ENCODE measurements at regions not wholly inside any gene's neighbourhood (a gene's known extent, or its start where the extent isn't known, plus 50 kb on each side); places are given as distances from the start of the nearest gene placed in this dataset.

- no peak for FAIRE-seq
- DNase-seq (ENCODE audit: insufficient read length, low spot score), result no peak
- TF ChIP-seq, protein P1, sequence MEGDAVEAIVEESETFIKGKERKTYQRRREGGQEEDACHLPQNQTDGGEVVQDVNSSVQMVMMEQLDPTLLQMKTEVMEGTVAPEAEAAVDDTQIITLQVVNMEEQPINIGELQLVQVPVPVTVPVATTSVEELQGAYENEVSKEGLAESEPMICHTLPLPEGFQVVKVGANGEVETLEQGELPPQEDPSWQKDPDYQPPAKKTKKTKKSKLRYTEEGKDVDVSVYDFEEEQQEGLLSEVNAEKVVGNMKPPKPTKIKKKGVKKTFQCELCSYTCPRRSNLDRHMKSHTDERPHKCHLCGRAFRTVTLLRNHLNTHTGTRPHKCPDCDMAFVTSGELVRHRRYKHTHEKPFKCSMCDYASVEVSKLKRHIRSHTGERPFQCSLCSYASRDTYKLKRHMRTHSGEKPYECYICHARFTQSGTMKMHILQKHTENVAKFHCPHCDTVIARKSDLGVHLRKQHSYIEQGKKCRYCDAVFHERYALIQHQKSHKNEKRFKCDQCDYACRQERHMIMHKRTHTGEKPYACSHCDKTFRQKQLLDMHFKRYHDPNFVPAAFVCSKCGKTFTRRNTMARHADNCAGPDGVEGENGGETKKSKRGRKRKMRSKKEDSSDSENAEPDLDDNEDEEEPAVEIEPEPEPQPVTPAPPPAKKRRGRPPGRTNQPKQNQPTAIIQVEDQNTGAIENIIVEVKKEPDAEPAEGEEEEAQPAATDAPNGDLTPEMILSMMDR (IDR thresholded peaks at IDR 0.05; ENCODE audit: insufficient read depth, missing control alignments), result no peak
These were observed 208.3 kb upstream of the DAB2 start for GRCh38 chr5:39633057-39633456.

DNA sequence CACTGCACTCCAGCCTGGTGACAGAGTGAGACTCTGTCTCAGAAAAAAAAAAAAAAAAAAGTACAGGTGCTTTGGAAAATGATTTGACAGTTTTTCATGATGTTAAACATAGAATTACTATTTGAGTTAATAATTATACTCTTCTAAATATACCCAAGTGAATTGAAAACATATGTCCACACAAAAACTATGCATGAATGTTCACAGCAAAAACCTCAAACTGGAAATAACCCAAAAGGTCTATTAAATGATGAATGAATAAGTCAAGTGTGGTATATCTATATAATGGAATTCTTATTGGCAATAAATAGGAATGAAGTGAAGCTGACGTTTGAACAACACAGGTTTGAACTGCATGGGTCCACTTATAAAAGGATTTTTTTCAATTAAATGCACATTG, 207.2 kb upstream of the DAB2 start:
- FAIRE-seq (no peak), DNase-seq (ENCODE audit: insufficient read length, low spot score) (no peak)
- TF ChIP-seq, protein P1 (IDR thresholded peaks at IDR 0.05; ENCODE audit: insufficient read depth, missing control alignments), result no peak

DNA sequence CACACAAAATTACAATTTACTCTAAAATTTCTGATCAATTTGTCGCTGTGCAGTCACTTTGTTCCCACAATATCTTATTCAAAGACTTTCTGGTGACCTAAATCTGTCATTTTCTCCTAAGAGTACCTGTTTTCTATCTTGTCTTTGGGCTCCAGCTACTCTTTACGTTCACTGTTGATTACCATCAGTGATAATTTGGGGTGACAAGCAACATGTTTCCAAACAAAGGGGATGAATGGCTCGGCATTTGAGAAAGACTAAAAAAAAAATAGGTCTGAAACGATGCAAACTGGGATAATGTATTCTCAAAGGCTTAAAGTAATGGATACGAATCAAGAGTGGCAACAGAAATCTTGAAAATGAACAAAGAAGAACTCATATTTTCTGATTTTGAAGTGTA, 205.2 kb upstream of the DAB2 start:
- TF ChIP-seq, protein P1 (IDR thresholded peaks at IDR 0.05; ENCODE audit: insufficient read depth, missing control alignments), result no peak
- no peak for FAIRE-seq
- DNase-seq (ENCODE audit: insufficient read length, low spot score), result no peak

DNA sequence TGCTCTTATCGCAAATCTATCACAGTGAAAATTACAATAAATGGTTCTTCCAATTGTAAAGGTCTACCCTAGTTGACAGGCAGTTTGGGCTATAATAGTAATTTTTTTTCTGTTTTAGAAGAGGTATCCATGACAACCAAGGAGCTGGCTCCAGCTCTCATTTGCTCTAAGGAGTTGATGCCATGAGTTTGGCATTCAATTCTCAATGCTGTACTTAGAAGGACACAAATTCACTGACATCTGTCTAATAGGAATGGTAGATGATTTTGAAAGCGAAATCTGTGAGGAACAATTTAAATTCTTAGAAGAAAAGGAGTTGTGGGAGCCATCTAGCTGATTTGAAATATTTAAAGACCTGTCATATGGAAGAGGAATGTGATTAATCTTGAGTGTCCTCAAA, 203.6 kb upstream of the DAB2 start:
- DNase-seq (ENCODE audit: insufficient read length, low spot score) (no peak), FAIRE-seq (no peak)
- TF ChIP-seq, protein P1 (IDR thresholded peaks at IDR 0.05; ENCODE audit: insufficient read depth, missing control alignments), result no peak

GRCh38 chr5:39624890-39625289, 200.1 kb upstream of the DAB2 start:
- DNase-seq (ENCODE audit: insufficient read length, low spot score) (no peak), FAIRE-seq (no peak)
- TF ChIP-seq, protein P1 (IDR thresholded peaks at IDR 0.05; ENCODE audit: insufficient read depth, missing control alignments), result no peak

- no peak for FAIRE-seq
- TF ChIP-seq, protein P1 (IDR thresholded peaks at IDR 0.05; ENCODE audit: insufficient read depth, missing control alignments), result no peak
- DNase-seq (ENCODE audit: insufficient read length, low spot score), result no peak
These were observed 199.6 kb upstream of the DAB2 start for GRCh38 chr5:39624268-39624886.

GRCh38 chr5:39623291-39623865, 198.6 kb upstream of the DAB2 start:
- FAIRE-seq (no peak), DNase-seq (ENCODE audit: insufficient read length, low spot score) (no peak)
- TF ChIP-seq, protein P1 (IDR thresholded peaks at IDR 0.05; ENCODE audit: insufficient read depth, missing control alignments), result no peak
